HUES48 (cell line): ENCODE measurements at regions not wholly inside any gene's neighbourhood (a gene's known extent, or its start where the extent isn't known, plus 50 kb on each side); places are given as distances from the start of the nearest gene placed in this dataset.
A peak's percentile ranks its signal among the peaks of the same experiment; 100 is the strongest.

Source experiments
- H3K27ac ChIP-seq: one replicate; pipeline ENCODE4 v1.7.0; 2013; ENCODE audit warnings: low read depth, low read length, inconsistent platforms
- H3K27me3 ChIP-seq: 2 replicates; pipeline ENCODE4 v1.6.1; 2013; ENCODE audit warnings: mild to moderate bottlenecking, low read length; ENCODE audit not compliant: control insufficient read depth, insufficient read depth
- H3K36me3 ChIP-seq: 2 replicates; pipeline ENCODE4 v1.6.1; 2013; ENCODE audit warnings: low read length; ENCODE audit not compliant: control insufficient read depth, insufficient read depth
- H3K4me1 ChIP-seq: 2 replicates; pipeline ENCODE4 v1.6.1; 2013; ENCODE audit warnings: mild to moderate bottlenecking, low read length; ENCODE audit not compliant: control insufficient read depth, insufficient read depth
- H3K4me3 ChIP-seq: 2 replicates; pipeline ENCODE4 v1.5.1; 2013; ENCODE audit warnings: mild to moderate bottlenecking, low read depth, low read length
- H3K9ac ChIP-seq: 2 replicates; pipeline ENCODE4 v1.6.1; 2013; ENCODE audit warnings: mild to moderate bottlenecking, low read depth, low read length, moderate library complexity
- H3K9me3 ChIP-seq: 2 replicates; pipeline ENCODE4 v1.6.1; 2013; ENCODE audit warnings: low read length; ENCODE audit not compliant: control insufficient read depth, insufficient read depth

DNA sequence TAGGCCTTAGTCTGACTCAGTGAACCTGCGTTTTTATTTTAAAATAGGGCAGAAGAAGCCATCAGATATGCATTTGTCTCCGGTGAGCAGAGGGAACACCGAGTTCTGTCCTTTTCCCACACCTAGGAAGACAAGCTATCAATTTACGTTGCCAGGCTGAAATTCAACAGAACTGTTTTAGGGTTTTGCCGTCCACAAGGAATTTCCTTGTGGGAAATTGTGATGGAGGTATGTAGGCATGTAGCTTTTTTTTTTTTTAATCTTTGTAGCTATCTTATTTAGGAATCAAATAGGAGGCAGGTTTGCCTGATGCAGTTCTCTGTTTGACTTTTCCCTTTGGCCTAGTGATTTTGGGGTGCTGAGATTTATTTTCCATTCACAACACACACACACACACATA is 62.0 kb upstream of the ASAP2 start:
- H3K36me3 ChIP-seq, result no peaks in the 10 kb centered on the region
- no peak overlapping the region for H3K4me3 ChIP-seq
- H3K27me3 ChIP-seq, result peaks cover 46% of the 10 kb centered on the region
- H3K9me3 ChIP-seq, result no peaks in the 10 kb centered on the region
- H3K9ac ChIP-seq, result no peak overlapping the region
- no peak overlapping the region for H3K27ac ChIP-seq
- H3K4me1 ChIP-seq, result no peaks in the 10 kb centered on the region

DNA sequence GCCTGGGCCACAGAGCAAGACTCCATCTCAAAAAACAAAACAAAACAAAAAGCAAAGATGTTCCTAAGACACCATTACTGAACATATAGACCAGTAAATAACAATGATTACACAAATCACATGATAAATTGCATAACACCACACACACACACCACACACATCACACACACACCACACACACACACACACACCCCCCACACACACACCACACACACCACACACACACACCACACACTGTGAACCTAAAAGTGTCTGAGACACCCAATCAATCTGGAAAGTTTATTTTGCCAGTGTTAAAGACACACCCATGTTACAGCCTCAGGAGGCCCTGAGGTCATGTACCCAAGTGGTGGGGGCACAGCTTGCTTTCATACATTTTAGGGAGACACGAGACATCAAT is 62.6 kb upstream of the ASAP2 start:
- Histone ChIP-seq H3K4me3 (no peak overlapping the region), H3K27me3 (peaks cover 46% of the 10 kb centered on the region), H3K4me1 (peaks cover 5% of the 10 kb centered on the region), H3K9ac (no peak overlapping the region), H3K36me3 (no peaks in the 10 kb centered on the region), H3K27ac (no peak overlapping the region), H3K9me3 (no peaks in the 10 kb centered on the region)

DNA sequence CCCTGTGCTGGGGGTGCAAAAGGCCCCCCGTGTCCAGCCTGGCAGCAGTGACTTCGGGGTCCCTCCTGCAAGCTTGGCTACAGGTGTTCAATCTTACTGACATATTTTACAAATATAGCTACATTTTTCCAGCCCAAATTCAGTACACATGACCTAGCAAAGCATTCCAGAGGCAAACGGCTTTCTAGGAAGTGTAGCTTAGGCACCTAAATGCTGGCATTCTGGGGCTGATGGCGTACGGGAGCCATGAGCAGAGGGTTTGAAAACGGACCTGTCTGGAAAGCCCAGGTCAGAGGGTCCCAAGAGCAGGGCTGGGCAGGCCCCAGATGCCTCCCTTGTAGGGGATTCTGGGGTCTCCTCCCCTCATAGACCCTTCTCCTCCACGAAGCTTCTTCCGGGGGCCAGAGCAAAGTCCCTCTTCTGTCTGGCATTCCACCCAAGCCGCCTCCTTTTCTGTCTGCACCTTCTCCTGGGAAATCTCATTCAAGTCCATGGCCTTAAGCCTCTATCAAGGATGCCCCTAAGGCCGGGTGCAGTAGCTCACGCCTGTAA is 63.3 kb upstream of the ASAP2 start:
- Histone ChIP-seq H3K36me3 (no peaks in the 10 kb centered on the region), H3K4me3 (peak overlapping the region; percentile 50; the same call in 1 of the 2 replicates), H3K4me1 (peaks cover 12% of the 10 kb centered on the region), H3K9me3 (no peaks in the 10 kb centered on the region), H3K9ac (no peak overlapping the region), H3K27ac (no peak overlapping the region), H3K27me3 (peaks cover 46% of the 10 kb centered on the region)

DNA sequence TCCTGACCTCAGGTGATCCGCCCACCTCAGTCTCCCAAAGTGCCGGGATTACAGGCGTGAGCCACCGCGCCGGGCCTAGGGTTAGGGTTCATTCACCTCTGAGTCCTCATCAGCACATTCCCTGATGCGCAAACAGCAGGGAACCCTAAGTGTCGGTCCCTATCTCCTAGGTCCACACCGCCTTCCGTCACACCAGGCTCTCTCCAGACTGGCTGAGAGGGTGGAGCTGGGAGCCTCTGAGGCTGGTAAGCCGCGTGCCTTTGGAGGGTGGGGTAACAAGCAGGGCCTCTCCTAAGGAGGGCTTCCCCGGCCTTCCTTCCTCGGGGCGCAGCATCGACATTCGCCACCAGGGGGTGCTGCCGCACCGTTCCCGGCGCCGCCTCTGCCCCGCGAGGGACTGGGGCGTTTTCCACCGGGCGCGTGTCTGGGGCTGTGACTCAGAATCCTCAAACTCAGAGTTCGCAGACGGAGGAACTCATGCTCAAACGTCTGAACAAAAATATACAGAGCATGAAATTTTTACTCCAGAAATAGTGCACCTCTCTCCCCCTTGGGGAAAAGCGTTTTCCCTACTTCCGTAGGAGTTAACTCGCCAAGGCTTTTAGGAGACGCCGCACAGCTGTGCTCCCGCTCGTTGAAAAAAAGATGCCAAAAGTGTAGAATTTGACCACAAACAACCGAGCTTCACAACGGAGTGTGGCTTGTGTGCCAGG is 63.9 kb upstream of the ASAP2 start:
- H3K9me3 ChIP-seq, result no peaks in the 10 kb centered on the region
- no peak overlapping the region for H3K9ac ChIP-seq
- H3K27ac ChIP-seq, result no peak overlapping the region
- H3K36me3 ChIP-seq, result no peaks in the 10 kb centered on the region
- peak overlapping the region; percentile 50 for H3K4me3 ChIP-seq
- peaks cover 46% of the 10 kb centered on the region for H3K27me3 ChIP-seq
- peaks cover 13% of the 10 kb centered on the region for H3K4me1 ChIP-seq

DNA sequence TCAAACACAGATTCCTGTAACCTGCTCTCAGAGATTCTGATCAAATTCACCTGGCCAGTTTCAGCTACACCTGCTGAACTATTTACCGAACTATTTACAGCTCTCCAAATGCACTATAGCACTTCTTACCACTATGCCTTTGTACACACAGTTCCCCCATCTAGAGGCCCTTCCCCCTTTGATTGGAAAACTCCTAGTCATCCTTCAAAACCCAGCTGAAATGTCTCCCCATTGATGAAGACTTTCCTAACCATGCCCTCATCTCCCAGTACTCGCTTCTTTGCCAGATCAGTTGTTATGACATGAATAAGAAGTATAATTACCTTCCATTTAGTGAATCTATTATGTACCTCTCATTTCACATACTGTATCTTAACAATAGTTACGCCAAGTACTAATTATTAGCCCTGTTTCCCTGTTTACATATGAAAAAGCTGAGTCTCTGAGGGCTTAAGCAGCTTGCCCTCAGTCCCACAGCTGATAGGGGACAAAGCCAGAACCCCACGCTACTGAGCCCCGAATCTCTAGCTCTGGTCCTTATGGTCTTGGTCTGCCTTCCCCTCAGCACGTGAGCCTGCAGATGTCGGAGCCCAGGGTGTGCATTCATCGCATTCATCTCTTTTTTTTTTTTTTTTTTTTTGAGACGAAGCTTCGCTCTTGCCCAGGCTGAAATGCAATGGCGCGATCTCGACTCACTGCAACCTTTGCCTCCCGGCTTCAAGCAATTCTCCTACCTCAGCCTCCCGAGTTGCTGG is 64.7 kb upstream of the ASAP2 start:
- H3K4me3 ChIP-seq, result no peak overlapping the region
- no peak overlapping the region for H3K27ac ChIP-seq
- H3K36me3 ChIP-seq, result no peaks in the 10 kb centered on the region
- H3K9me3 ChIP-seq, result no peaks in the 10 kb centered on the region
- H3K4me1 ChIP-seq, result peaks cover 13% of the 10 kb centered on the region
- peaks cover 46% of the 10 kb centered on the region for H3K27me3 ChIP-seq
- no peak overlapping the region for H3K9ac ChIP-seq

DNA sequence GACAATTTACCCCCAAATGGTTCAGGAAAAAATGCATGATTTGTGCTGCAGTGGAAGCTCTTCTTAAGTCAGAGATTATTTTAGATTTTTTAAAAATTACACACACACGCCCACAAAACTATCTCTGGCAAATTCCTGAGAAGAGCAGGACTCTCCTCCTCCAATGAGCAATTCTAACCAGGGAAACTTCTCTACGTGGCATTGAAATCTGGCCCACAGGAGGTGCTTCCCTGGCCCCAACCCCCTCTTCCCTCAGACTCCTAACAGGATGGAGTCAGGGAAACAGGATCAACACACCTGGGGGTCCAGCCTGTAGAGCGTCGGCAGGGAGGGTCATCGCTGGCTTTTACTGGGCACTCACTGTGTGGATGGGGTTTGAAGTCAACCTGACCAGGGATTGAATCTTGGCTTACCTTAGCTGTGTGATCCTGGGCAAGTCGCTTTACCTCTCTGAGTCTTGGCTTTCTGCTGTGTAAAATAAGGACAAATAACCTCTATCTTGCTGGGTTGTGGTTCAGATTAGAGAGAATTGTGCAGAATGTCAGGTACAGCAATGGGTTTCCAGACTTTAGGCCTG is 65.4 kb upstream of the ASAP2 start:
- Histone ChIP-seq H3K36me3 (no peaks in the 10 kb centered on the region), H3K4me3 (no peak overlapping the region), H3K27me3 (peaks cover 46% of the 10 kb centered on the region)

DNA sequence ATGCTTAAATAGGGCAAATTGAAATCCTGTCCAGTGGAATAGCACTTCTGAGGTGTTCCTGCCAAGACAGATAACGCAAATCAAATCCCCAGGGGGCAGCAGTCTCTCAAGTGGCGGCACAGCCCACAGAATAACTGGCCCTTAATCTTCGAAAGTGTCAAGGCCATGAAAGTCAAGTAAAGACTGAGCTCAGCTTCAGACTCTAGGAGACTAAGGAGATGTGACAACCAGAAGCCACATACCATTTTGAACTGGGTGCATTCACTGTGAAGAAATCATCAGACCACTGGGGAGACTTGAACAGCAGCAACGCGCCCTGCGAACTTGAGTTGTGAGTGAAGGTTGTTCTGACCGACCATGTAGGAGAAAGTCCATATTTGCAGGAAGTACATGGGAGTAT is 66.0 kb upstream of the ASAP2 start:
- peaks cover 13% of the 10 kb centered on the region for H3K4me1 ChIP-seq
- H3K36me3 ChIP-seq, result no peaks in the 10 kb centered on the region
- peaks cover 46% of the 10 kb centered on the region for H3K27me3 ChIP-seq
- H3K27ac ChIP-seq, result no peak overlapping the region
- H3K4me3 ChIP-seq, result no peak overlapping the region
- no peak overlapping the region for H3K9ac ChIP-seq
- no peaks in the 10 kb centered on the region for H3K9me3 ChIP-seq

More for the DNA sequence above, 65.4 kb upstream of the ASAP2 start:
- H3K4me1 ChIP-seq, result peaks cover 13% of the 10 kb centered on the region
- H3K27ac ChIP-seq, result no peak overlapping the region
- H3K9me3 ChIP-seq, result no peaks in the 10 kb centered on the region
- H3K9ac ChIP-seq, result no peak overlapping the region

DNA sequence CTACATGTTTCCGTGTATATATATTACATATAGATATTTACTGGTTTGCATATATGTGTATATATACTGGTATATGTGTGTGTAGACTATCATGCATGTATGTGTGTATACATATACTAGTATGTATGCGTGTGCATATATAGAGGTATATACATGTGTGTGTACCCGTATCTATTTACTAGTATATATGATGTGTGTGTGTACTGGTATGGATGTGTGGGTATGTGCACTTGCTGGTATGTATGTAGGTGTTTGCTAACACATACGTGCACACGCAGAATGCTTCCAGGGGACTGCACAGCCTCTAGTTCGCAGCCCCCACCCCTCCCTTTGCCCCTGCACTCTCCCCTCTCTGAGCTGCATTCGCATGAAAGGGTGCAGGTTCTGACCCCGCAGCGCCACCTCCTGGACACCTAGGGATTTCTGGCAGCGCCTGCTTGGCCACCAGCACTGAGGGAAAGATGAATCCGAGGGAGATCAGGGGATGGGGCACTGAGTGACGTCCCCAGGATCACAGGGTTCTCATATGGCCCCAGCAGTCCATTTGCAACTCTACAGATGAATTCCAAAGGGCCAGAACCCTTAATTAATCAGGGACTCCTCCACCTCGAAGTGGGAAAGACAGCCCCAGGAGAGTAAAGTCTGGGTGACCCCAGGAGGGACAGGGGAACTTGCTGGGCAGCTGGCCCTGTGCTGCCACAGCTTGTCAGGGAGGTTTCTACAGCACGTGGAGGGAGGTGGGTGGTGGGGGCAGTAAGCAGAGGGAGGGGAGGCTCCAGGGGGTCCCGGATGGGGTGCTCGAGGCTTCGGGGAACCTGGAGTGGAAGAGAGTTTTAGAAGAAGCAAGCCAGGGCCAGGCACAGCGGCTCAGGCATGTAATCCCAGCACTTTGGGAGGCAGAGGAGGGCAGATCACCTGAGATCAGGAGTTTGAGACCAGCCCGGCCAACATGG is 66.8 kb upstream of the ASAP2 start:
- no peak overlapping the region for H3K4me3 ChIP-seq
- H3K9me3 ChIP-seq, result no peaks in the 10 kb centered on the region
- H3K27me3 ChIP-seq, result peaks cover 41% of the 10 kb centered on the region
- peaks cover 13% of the 10 kb centered on the region for H3K4me1 ChIP-seq
- H3K36me3 ChIP-seq, result no peaks in the 10 kb centered on the region
- no peak overlapping the region for H3K27ac ChIP-seq
- no peak overlapping the region for H3K9ac ChIP-seq

DNA sequence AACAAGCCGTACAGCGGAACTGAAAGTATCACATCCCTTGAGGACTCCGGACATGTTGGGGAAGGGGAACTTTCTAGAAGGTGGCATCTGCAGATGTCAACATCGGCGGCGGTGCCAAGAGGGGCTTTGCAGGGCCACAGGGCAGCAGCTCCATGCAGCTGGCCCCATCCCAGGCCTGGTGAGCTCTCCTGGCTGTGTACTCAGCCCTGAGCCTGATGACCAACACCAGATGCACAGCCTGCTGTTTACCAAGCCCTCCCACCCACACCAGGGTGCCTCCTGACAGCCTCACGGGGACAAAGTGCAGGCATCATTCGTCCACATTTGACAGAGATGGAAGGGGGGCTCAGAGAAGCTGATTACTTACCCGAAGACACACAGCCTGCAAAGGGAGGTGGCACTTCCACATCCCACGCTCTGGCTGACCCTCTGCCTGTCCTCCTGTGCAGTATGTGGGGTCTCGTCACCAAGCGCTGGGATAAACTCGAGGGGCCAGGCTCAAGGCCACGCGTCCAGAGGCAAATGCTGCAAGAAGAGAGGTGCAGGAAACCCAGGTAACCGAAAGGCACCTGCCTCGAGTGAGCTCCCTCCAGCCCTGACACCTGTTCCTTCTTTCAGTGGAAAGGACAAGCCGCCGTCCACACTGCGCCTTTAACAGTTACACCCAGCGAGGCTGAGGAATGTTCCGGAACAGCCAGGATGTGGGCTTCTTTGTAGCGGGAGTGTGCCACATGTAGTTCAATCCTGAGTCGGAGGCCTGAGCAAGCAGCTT is 69.0 kb upstream of the ASAP2 start:
- Histone ChIP-seq H3K27ac (no peak overlapping the region), H3K9me3 (0 out of 2 replicates have a peak, but pooled peaks cover under 1% of the 10 kb centered on the region), H3K4me1 (peaks cover 13% of the 10 kb centered on the region), H3K27me3 (peaks cover 23% of the 10 kb centered on the region), H3K9ac (no peak overlapping the region), H3K36me3 (no peaks in the 10 kb centered on the region), H3K4me3 (no peak overlapping the region)
